Stomach (tissue), 4 donors: ENCODE measurements at regions not wholly inside any gene's neighbourhood (a gene's known extent, or its start where the extent isn't known, plus 50 kb on each side); places are given as distances from the start of the nearest gene placed in this dataset.

ENCODE experiments used
- EP300 ChIP-seq: sonication (generic); formaldehyde crosslinking; IDR thresholded peaks from one replicate; pipeline ENCODE4 v1.6.1; 2017; ENCODE audit warnings: antibody characterized with exemption
- POLR2A ChIP-seq, 4 donors: fragments of 450-650 bp; IDR thresholded peaks; one replicate each; pipeline ENCODE4 v1.6.1; 2016; ENCODE audit warnings: antibody characterized with exemption in 4 of 4, control low read depth in 2 of 4, mild to moderate bottlenecking in 1 of 4, moderate library complexity in 1 of 4
- POLR2AphosphoS5 ChIP-seq, 3 donors: sonication (generic); formaldehyde crosslinking; IDR thresholded peaks; one replicate each; pipeline ENCODE4 v1.6.1; 2016; ENCODE audit warnings: antibody characterized with exemption in 3 of 3
- TF ChIP-seq, protein P1 (sequence below), 7 experiments: fragments of 450-650 bp in 4 of 7; fragments of 200-600 bp in 3 of 7; sonication (generic) in 3 of 7; IDR thresholded peaks; one replicate each; pipeline ENCODE4 v1.5.1; 2016 to 2019; ENCODE audit warnings: antibody characterized with exemption in 7 of 7, control low read depth in 2 of 7, mild to moderate bottlenecking in 1 of 7

DNA sequence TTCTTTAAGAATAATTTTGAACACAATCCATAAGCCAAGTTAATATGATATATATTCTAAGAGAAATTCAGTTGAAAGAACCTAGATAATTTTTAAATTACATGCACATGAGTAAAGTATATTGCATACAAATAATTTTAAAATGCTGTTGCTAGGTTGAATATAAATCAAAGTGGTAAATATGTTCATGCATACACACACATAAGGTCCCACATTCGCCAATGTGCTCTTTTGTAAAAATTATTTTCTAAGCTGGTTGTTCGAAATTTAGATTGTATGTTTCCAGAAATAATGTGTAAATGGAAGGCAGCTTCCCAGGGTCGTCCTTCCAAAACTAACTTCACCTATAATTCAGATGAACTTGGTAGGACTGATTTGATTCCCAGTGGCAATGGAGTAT lies 173.7 kb upstream of the CCDC196 start:
- TF ChIP-seq, protein P1, sequence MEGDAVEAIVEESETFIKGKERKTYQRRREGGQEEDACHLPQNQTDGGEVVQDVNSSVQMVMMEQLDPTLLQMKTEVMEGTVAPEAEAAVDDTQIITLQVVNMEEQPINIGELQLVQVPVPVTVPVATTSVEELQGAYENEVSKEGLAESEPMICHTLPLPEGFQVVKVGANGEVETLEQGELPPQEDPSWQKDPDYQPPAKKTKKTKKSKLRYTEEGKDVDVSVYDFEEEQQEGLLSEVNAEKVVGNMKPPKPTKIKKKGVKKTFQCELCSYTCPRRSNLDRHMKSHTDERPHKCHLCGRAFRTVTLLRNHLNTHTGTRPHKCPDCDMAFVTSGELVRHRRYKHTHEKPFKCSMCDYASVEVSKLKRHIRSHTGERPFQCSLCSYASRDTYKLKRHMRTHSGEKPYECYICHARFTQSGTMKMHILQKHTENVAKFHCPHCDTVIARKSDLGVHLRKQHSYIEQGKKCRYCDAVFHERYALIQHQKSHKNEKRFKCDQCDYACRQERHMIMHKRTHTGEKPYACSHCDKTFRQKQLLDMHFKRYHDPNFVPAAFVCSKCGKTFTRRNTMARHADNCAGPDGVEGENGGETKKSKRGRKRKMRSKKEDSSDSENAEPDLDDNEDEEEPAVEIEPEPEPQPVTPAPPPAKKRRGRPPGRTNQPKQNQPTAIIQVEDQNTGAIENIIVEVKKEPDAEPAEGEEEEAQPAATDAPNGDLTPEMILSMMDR (IDR thresholded peaks at IDR 0.05): no peak
- TF ChIP-seq POLR2A (IDR thresholded peaks at IDR 0.05) (no peak), EP300 (no peak), POLR2AphosphoS5 (IDR thresholded peaks at IDR 0.05) (no peak)
